Activated T-cell treated with anti-CD3 and anti-CD28 coated beads for 48 hours (primary cell): ENCODE measurements at regions not wholly inside any gene's neighbourhood (a gene's known extent, or its start where the extent isn't known, plus 50 kb on each side); places are given as distances from the start of the nearest gene placed in this dataset.
"Not testable (repeated sequence)": the region's sequence is repeated elsewhere in the genome, so short reads cannot be mapped to it uniquely, and the experiment has no call there.

Experiments used
- DNase-seq: peaks from one replicate; pipeline ENCODE4 v3.0.0-alpha.2; 2020; ENCODE audit warnings: low read depth

DNA sequence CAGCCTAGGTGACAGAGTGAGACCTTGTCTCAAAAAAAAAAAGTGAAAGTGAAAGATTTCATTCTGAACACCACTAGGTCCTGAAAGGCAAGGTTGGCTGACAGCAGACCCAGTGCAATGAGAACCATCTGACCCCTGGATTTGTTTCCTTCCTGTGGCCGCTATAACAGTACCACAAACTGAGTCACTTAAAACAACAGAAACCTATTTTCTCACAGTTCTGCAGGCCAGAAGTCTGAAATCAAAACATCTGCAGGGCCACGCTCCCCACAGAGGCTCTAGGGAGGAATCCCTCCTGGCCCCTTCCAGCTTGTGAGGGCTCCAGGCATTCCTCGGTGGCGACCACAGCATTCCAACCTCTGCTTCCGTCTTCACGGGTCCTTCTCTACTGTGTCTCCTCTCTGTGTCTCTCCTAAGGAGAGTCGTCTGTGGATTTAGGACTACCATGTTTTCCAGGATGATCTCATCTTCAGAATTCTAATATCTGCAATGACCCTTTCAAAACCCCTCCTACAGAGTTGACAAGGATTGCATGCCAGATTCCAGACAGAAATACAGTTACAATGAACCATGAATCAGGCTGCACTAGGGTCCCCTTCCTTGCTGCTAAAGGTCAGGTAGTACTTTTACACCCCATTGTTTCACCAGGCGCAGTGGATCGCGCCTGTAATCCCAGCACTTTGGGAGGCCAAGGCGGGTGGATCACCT is 78.0 kb upstream of the ADGRL1 start:
- not testable (repeated sequence) for DNase-seq

GRCh38 chr19:14279270-14279669 is 73.3 kb upstream of the ADGRL1 start:
- DNase-seq, result not testable (repeated sequence)

DNA sequence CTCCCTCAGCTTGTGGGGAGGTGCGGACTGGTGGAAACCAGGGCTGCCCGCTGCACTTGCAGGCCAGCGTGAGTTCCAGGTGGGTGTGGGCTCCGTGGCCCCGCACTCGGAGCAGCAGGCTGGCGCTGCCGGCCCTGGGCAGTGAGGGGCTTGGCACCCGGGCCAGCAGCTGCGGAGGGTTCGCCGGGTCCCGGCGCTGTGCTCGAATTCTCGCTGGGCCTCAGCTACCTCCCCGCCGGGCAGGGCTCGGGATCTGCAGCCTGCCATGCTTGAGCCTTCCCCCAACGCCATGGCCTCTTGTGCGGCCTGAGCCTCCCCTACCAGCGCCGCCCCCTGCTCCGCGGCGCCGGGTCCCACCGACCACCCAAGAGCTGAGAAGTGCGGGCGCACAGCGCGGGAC is 71.6 kb upstream of the ADGRL1 start:
- DNase-seq, result no peak

GRCh38 chr19:14275823-14276222 is 69.9 kb upstream of the ADGRL1 start:
- DNase-seq, result not testable (repeated sequence)

DNA sequence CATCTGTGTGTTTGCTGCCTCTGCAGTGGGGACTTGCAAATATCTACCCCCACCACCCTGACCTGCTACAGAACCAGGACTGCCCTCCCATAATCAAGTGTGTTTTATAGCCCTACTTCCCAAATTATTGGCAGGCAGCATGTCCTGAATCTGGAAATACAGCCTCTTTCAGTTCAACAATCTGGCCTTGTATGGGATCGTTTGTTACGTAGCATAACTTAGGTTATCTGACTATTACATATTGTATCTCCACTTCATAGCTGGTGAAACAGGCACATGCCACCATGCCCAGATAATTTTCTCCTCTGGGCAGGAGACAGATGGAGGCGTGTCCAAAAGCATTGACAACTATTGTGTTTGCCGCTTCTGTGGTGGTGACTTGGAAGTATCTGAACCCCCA is 66.7 kb upstream of the ADGRL1 start:
- DNase-seq, result no peak

- DNase-seq, result no peak
These were observed 65.9 kb upstream of the ADGRL1 start for GRCh38 chr19:14271840-14272239.

DNA sequence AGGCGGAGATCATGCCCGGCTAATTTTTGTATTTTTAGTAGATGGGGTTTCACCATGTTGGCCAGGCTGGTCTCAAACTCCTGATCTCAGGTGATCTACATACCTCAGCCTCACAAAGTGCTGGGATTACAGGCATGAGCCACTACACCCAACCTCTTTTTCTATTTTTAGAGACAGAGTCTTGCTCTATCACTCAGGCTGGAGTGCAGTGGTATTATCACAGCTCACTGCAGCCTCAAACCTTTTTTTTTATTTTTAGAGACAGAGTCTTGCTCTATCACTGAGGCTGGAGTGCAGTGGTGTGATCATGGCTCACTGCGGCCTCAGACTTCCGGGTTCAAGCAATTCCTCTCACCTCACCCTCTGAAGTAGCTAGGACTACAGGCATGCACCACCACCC is 64.6 kb upstream of the ADGRL1 start:
- DNase-seq, result not testable (repeated sequence)

- no peak for DNase-seq
These were observed 61.3 kb upstream of the ADGRL1 start for GRCh38 chr19:14267224-14267741.

DNA sequence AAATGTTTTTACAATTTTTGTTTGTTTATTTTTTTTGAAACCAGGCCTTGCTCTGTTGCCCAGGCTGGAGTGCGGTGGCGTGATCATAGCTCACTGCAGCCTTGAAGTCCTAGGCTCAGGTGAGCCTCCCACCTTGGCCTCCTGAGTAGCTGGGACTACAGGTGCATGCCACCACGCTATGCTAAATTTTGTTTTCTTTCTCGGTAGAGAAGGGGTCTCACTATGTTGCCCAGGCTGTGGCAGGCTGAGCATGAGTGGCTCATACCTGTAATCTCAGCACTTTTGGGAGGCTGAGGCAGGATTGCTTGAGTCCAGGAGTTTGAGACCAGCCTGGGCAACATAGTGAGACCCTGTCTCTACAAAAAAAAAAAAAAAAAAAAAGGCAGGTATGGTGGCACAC is 60.2 kb upstream of the ADGRL1 start:
- not testable (repeated sequence) for DNase-seq

GRCh38 chr19:14265290-14266036 is 59.5 kb upstream of the ADGRL1 start:
- no peak for DNase-seq

DNA sequence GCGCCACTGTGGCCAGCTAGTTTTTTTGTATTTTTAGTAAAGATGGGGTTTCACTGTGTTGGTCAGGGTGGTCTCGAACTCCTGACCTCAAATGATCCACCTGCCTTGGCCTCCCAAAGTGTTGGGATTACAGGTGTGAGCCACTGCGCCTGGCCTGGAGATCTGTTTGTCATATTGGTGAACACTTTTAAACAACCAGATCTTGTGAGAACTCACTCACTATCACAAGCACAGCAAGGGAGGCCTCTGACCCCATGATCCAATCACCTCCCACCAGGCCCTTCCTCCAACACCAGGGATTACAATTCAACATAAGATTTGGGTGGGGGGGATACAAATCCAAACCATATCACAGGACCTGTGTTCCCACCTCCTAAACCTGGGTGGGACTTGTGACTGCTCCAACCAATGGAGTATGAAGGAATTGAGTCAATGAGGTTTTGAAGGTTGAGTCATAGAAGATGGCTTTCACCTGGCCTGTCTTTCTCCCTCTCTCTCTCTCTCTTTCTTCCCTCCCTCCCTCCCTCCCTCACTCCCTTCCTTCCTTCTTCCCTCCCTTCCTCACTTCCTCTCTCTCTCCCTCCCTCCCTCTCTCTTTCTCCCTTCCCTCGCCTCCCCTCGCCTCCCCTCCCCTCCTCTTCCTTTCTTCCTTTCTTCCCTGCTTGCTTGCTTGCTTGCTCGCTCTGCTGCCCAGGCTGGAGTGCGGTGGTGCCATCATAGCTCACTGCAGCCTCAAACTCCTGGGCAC is 50.1 kb upstream of the ADGRL1 start:
- not testable (repeated sequence) for DNase-seq
